ENCODE measurements at regions not wholly inside any gene's neighbourhood (a gene's known extent, or its start where the extent isn't known, plus 50 kb on each side); places are given as distances from the start of the nearest gene placed in this dataset.
"Not testable (repeated sequence)": the region's sequence is repeated elsewhere in the genome, so short reads cannot be mapped to it uniquely, and the experiment has no call there.

DNA sequence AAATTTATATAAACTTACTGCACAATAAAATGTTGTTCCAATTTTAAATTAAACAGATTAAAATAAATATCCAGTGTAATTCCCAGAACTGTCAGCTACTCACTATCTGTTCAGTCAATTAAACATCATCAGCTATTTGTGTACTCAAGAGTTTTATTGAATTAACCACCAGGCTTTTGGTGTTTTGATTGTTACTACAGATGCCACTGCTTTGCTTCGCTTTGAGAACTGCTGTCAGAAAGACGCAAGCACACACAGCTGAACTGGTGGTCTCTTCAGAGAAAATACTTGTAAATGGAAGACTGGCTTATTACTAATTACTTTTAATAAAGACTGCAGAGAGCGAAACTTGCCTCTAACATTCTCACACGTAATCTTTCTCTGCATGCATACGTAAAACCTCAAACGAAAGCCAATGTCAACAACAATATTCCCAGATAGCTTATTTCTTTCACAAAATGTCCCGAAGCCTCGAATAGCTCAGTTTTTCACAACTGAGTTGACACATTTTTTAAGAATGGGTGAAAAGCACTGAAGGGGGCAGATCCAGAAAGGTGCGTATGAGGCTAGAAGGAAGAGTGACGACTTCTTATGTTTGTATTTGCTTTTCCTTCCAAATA is 259.6 kb upstream of the RPS23 start:
- no peak for DNase-seq (ENCODE audit: low read depth in 1 of 2, low spot score in 1 of 2)
- no peaks in the 10 kb centered on the region for H3K27me3 ChIP-seq (ENCODE audit: insufficient read depth, poor library complexity, severe bottlenecking)
- TF ChIP-seq, protein P1, sequence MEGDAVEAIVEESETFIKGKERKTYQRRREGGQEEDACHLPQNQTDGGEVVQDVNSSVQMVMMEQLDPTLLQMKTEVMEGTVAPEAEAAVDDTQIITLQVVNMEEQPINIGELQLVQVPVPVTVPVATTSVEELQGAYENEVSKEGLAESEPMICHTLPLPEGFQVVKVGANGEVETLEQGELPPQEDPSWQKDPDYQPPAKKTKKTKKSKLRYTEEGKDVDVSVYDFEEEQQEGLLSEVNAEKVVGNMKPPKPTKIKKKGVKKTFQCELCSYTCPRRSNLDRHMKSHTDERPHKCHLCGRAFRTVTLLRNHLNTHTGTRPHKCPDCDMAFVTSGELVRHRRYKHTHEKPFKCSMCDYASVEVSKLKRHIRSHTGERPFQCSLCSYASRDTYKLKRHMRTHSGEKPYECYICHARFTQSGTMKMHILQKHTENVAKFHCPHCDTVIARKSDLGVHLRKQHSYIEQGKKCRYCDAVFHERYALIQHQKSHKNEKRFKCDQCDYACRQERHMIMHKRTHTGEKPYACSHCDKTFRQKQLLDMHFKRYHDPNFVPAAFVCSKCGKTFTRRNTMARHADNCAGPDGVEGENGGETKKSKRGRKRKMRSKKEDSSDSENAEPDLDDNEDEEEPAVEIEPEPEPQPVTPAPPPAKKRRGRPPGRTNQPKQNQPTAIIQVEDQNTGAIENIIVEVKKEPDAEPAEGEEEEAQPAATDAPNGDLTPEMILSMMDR (IDR thresholded peaks at IDR 0.05; ENCODE audit: insufficient read depth, low read length), result no peak
- TF ChIP-seq GABPA (IDR thresholded peaks at IDR 0.05; ENCODE audit: low read depth) (no peak), POLR2AphosphoS5 (IDR thresholded peaks at IDR 0.05; ENCODE audit: low read depth) (no peak), SPI1 (IDR thresholded peaks at IDR 0.05; ENCODE audit: borderline replicate concordance, low read depth) (no peak)
- TF ChIP-seq, protein P2, sequence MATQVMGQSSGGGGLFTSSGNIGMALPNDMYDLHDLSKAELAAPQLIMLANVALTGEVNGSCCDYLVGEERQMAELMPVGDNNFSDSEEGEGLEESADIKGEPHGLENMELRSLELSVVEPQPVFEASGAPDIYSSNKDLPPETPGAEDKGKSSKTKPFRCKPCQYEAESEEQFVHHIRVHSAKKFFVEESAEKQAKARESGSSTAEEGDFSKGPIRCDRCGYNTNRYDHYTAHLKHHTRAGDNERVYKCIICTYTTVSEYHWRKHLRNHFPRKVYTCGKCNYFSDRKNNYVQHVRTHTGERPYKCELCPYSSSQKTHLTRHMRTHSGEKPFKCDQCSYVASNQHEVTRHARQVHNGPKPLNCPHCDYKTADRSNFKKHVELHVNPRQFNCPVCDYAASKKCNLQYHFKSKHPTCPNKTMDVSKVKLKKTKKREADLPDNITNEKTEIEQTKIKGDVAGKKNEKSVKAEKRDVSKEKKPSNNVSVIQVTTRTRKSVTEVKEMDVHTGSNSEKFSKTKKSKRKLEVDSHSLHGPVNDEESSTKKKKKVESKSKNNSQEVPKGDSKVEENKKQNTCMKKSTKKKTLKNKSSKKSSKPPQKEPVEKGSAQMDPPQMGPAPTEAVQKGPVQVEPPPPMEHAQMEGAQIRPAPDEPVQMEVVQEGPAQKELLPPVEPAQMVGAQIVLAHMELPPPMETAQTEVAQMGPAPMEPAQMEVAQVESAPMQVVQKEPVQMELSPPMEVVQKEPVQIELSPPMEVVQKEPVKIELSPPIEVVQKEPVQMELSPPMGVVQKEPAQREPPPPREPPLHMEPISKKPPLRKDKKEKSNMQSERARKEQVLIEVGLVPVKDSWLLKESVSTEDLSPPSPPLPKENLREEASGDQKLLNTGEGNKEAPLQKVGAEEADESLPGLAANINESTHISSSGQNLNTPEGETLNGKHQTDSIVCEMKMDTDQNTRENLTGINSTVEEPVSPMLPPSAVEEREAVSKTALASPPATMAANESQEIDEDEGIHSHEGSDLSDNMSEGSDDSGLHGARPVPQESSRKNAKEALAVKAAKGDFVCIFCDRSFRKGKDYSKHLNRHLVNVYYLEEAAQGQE (IDR thresholded peaks at IDR 0.05; ENCODE audit: insufficient replicate concordance, low read depth), result no peak
- H3K4me3 ChIP-seq (replicated peaks; ENCODE audit: insufficient read depth, low read length), result no peak overlapping the region
- no peak overlapping the region for H3K27ac ChIP-seq (replicated peaks)

DNA sequence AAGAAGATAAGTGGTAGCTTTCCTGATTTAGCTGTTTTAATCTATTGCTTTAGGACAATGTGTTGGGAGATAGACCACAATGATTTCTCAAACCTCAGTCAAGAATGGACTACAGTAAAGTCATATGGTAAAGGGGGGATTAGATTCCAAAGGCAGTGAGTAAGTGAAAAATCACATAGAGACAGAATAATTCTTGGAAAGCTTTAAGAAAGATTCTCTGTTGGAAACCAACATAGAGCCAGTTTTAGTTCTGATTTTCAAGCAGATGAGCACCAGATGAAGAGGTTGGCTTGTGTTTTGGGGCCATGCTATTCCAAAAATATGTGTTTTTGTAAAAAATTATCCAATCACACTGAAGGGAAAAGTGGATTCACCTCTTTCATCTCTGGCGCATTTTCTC is 256.8 kb upstream of the RPS23 start:
- Histone ChIP-seq H3K27ac (replicated peaks) (no peak overlapping the region), H3K27me3 (ENCODE audit: insufficient read depth, poor library complexity, severe bottlenecking) (no peaks in the 10 kb centered on the region), H3K4me3 (replicated peaks; ENCODE audit: insufficient read depth, low read length) (no peak overlapping the region)
- TF ChIP-seq POLR2AphosphoS5 (IDR thresholded peaks at IDR 0.05; ENCODE audit: low read depth) (no peak), GABPA (IDR thresholded peaks at IDR 0.05; ENCODE audit: low read depth) (no peak), SPI1 (IDR thresholded peaks at IDR 0.05; ENCODE audit: borderline replicate concordance, low read depth) (no peak)
- TF ChIP-seq, protein P2 (IDR thresholded peaks at IDR 0.05; ENCODE audit: insufficient replicate concordance, low read depth), result no peak
- TF ChIP-seq, protein P1 (IDR thresholded peaks at IDR 0.05; ENCODE audit: insufficient read depth, low read length), result no peak
- DNase-seq (ENCODE audit: low read depth in 1 of 2, low spot score in 1 of 2), result no peak

DNA sequence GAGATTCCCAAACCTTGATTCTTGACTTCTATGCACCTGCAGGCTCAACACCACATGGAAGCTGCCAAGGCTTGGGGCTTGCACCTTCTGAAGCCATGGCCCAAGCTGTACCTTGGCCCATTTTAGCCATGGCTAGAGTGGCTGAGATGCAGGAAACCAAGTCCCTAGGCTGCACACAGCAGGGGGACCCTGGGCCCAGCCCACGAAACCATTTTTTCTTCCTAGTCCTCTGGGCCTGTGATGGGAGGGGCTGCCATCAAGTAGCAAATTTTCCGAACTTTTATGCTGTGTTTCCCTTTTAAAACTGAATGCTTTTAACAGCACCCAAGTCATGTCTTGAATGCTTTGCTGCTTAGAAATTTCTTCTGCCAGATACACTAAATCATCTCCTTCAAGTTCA is 253.9 kb upstream of the RPS23 start:
- not testable (repeated sequence) for H3K4me3 ChIP-seq (replicated peaks; ENCODE audit: insufficient read depth, low read length); H3K27ac ChIP-seq (replicated peaks); DNase-seq (ENCODE audit: low read depth in 1 of 2, low spot score in 1 of 2); H3K27me3 ChIP-seq (ENCODE audit: insufficient read depth, poor library complexity, severe bottlenecking)

DNA sequence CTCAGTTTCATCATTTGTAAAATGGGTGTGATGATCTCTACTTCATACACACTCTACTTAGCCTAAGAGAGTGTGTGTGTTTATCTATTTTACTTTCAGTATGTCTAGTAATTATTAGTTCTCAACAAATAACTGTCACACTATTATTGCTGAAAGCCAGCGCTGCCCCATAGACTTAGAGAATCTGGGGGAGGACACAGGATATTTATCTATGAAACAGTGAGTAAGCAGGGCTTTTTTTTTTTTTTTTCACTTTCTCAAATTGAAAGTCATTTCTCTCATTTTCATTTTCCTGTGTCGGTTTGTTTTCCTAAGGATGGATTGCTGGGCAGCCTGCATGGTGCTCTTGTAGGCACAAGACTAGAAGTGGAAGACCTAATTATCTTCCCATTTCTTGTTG is 248.4 kb upstream of the RPS23 start:
- no peak for DNase-seq (ENCODE audit: low read depth in 1 of 2, low spot score in 1 of 2)
- no peak overlapping the region for H3K4me3 ChIP-seq (replicated peaks; ENCODE audit: insufficient read depth, low read length)
- no peaks in the 10 kb centered on the region for H3K27me3 ChIP-seq (ENCODE audit: insufficient read depth, poor library complexity, severe bottlenecking)
- no peak for TF ChIP-seq POLR2AphosphoS5 (IDR thresholded peaks at IDR 0.05; ENCODE audit: low read depth)
- TF ChIP-seq SPI1 (IDR thresholded peaks at IDR 0.05; ENCODE audit: borderline replicate concordance, low read depth), result no peak
- TF ChIP-seq, protein P2 (IDR thresholded peaks at IDR 0.05; ENCODE audit: insufficient replicate concordance, low read depth), result no peak
- TF ChIP-seq, protein P1 (IDR thresholded peaks at IDR 0.05; ENCODE audit: insufficient read depth, low read length), result no peak
- no peak for TF ChIP-seq GABPA (IDR thresholded peaks at IDR 0.05; ENCODE audit: low read depth)
- H3K27ac ChIP-seq (replicated peaks), result no peak overlapping the region

Data from HL-60 (cell line).